GM19463 (cell line): ENCODE measurements at regions not wholly inside any gene's neighbourhood (a gene's known extent, or its start where the extent isn't known, plus 50 kb on each side); places are given as distances from the start of the nearest gene placed in this dataset.

Experiments
- ATAC-seq: cut with Tn5 transposase; IDR thresholded peaks from one replicate; pipeline ENCODE4 v1.9.1; 2021; ENCODE audit warnings: mild to moderate bottlenecking, moderate library complexity; ENCODE audit not compliant: unreplicated experiment

- no peak for ATAC-seq
These were observed 238.3 kb downstream of the HACE1 start for GRCh38 chr6:104621396-104621795.

- ATAC-seq, result no peak
These were observed 242.1 kb downstream of the HACE1 start for GRCh38 chr6:104617591-104617990.

- no peak for ATAC-seq
These were observed 245.3 kb downstream of the HACE1 start for GRCh38 chr6:104614394-104614793.

GRCh38 chr6:104613416-104614001 lies 246.2 kb downstream of the HACE1 start:
- no peak for ATAC-seq

GRCh38 chr6:104612541-104612940 lies 247.2 kb downstream of the HACE1 start:
- ATAC-seq, result no peak

GRCh38 chr6:104608101-104608500 lies 251.6 kb downstream of the HACE1 start:
- no peak for ATAC-seq

- no peak for ATAC-seq
These were observed 252.2 kb downstream of the HACE1 start for GRCh38 chr6:104607501-104607900.

GRCh38 chr6:104606361-104606760 lies 253.4 kb downstream of the HACE1 start:
- ATAC-seq, result no peak

- no peak for ATAC-seq
These were observed 255.0 kb downstream of the HACE1 start for GRCh38 chr6:104604685-104605084.

GRCh38 chr6:104603108-104603745 lies 256.5 kb downstream of the HACE1 start:
- no peak for ATAC-seq

- no peak for ATAC-seq
These were observed 258.0 kb downstream of the HACE1 start for GRCh38 chr6:104601721-104602120.

GRCh38 chr6:104601131-104601651 lies 258.5 kb downstream of the HACE1 start:
- ATAC-seq, result no peak

- ATAC-seq, result no peak
These were observed 259.1 kb downstream of the HACE1 start for GRCh38 chr6:104600639-104600931.

- ATAC-seq, result no peak
These were observed 259.7 kb downstream of the HACE1 start for GRCh38 chr6:104599821-104600638.

- ATAC-seq, result no peak
These were observed 262.1 kb downstream of the HACE1 start for GRCh38 chr6:104597541-104598050.

- ATAC-seq, result no peak
These were observed 263.6 kb downstream of the HACE1 start for GRCh38 chr6:104596091-104596490.

GRCh38 chr6:104595311-104595820 lies 264.4 kb downstream of the HACE1 start:
- ATAC-seq, result no peak

GRCh38 chr6:104591573-104592334 lies 268.0 kb downstream of the HACE1 start:
- no peak for ATAC-seq

GRCh38 chr6:104589940-104590339 lies 269.8 kb downstream of the HACE1 start:
- no peak for ATAC-seq

- no peak for ATAC-seq
These were observed 274.1 kb downstream of the HACE1 start for GRCh38 chr6:104585646-104586045.

GRCh38 chr6:104580452-104580851 lies 279.3 kb downstream of the HACE1 start:
- no peak for ATAC-seq
